ENCODE measurements at regions not wholly inside any gene's neighbourhood (a gene's known extent, or its start where the extent isn't known, plus 50 kb on each side); places are given as distances from the start of the nearest gene placed in this dataset.
"Not testable (repeated sequence)": the region's sequence is repeated elsewhere in the genome, so short reads cannot be mapped to it uniquely, and the experiment has no call there.

DNA sequence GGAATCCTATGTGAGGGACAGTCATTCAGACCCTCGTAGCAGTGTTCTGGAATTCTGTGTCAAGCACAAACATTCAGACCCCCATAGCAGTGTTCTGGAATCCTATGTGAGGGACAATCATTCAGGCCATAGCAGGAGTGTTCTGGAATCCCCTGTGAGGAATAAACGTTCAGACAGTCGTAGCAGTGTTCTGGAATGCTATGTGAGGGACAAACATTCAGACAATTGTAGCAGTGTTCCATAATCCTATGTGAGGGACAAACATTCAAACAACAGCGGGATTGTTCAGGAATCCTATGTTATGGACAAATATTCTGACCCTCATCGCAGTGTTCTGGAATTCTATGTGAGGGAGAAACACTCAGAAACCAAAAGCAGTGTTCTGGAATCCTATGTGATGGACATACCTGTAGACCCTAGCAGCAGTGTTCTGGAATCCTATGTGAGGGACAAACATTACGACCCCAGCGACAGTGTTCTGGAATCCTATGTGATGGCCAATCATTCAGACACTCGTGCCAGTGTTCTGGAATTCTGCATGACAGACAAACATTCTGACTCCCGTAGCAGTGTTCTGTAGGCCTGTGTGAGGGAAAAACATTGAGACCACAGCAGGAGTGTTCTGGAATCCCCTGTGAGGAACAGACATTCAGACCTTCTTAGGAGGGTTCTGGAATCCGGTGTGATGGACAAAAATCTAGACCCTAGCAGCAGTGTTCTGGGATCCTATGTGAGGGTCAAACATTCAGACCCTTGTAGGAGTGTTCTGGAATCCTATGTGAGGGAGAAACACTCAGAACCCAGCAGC lies 388.1 kb upstream of the SPATA31A5 start:
- H3K36me3 Mint-ChIP-seq; H3K79me2 ChIP-seq (ENCODE audit: insufficient read depth, low read length); H4K20me1 ChIP-seq (ENCODE audit: insufficient read depth, low read length); H3K4me2 ChIP-seq (replicated peaks; ENCODE audit: extremely low read depth, low read length, poor library complexity, severe bottlenecking); H2AFZ ChIP-seq (ENCODE audit: insufficient read depth, low read depth, low read length, poor library complexity, severe bottlenecking); H3K4me3 Mint-ChIP-seq; H3K4me1 Mint-ChIP-seq; H3K36me3 ChIP-seq (replicated peaks in 1 of 2; ENCODE audit: control insufficient read depth in 1 of 2, insufficient read depth in 2 of 2, low read length in 2 of 2); H3K9ac ChIP-seq (ENCODE audit: insufficient read depth, low read length, poor library complexity, severe bottlenecking); intact Hi-C loops (cut with micrococcal nuclease); H3K27ac ChIP-seq (ENCODE audit: low read depth in 1 of 2, low read length in 2 of 2); H3K4me3 ChIP-seq (replicated peaks in 1 of 3; ENCODE audit: low read depth in 2 of 3, low read length in 3 of 3); H3K27me3 ChIP-seq (ENCODE audit: control insufficient read depth in 2 of 2, insufficient read depth in 2 of 2, low read length in 2 of 2); H3K27me3 Mint-ChIP-seq (ENCODE audit: low read depth in 3 of 3); H3K4me1 ChIP-seq (ENCODE audit: control insufficient read depth in 1 of 2, insufficient read depth in 2 of 2, low read length in 2 of 2); DNase-seq; H3K27ac Mint-ChIP-seq: not testable (repeated sequence)
- H3K9me3 ChIP-seq (replicated peaks in 1 of 2; ENCODE audit: control insufficient read depth in 1 of 2, insufficient read depth in 1 of 2, low read length in 2 of 2), result peaks cover 35 to 75% of the 10 kb centered on the region in 2 donors
- peaks cover 4 to 58% (median 35%) of the 10 kb centered on the region in 7 donors for H3K9me3 Mint-ChIP-seq
- WGBS (ENCODE audit: insufficient coverage), result 75% methylated on average over 5 of the region's 10 CpGs

DNA sequence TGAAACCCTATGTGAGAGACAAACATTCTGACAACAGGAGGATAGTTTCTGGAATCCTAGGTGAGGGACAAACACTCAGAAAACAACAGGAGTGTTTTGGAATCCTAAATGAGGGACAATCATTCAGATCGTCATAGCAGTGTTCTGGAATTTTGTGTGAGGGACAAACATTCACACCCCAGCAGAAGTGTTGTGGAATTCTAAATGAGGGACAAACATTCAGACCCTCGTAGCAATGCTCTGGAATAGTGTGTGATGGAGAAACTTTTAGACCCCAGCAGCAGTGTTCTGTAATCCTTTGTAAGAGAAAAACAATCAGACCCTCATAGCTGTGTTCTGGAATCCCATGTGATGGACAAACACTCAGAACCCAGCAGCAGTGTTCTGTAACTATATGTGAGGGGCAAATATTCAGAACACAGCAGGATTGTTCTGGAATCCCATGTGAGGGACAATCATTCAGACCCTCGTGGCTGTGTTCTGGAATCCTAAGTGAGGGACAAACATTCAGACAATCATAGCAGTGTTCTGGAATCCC lies 387.4 kb upstream of the SPATA31A5 start:
- not testable (repeated sequence) for H3K36me3 Mint-ChIP-seq, H3K4me1 Mint-ChIP-seq
- H3K9me3 Mint-ChIP-seq, result peaks cover 6 to 55% (median 33%) of the 10 kb centered on the region in 7 donors

DNA sequence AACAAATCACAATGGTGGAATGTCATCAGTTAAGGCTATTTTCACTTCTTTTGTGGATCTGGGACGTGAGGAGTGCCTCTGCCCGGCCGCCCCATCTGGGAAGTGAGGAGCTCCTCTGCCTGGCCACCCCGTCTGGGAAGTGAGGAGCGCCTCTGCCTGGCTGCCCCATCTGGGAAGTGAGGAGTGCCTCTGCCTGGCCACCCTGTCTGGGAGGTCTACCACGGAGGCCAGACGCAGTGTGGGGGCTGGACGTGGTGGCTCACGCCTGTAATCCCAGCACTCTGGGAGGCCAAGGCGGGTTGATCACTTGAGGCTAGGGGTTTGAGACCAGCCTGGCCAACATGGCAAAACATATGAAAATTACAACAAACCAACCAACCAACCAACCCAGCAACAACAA lies 369.7 kb upstream of the SPATA31A5 start:
- H3K79me2 ChIP-seq (ENCODE audit: insufficient read depth, low read length); H3K27ac Mint-ChIP-seq; H3K4me1 Mint-ChIP-seq; H3K36me3 Mint-ChIP-seq; H3K27me3 ChIP-seq (ENCODE audit: control insufficient read depth in 2 of 2, insufficient read depth in 2 of 2, low read length in 2 of 2); DNase-seq; H3K36me3 ChIP-seq (replicated peaks in 1 of 2; ENCODE audit: control insufficient read depth in 1 of 2, insufficient read depth in 2 of 2, low read length in 2 of 2); H3K4me2 ChIP-seq (replicated peaks; ENCODE audit: extremely low read depth, low read length, poor library complexity, severe bottlenecking); H3K4me1 ChIP-seq (ENCODE audit: control insufficient read depth in 1 of 2, insufficient read depth in 2 of 2, low read length in 2 of 2); H3K27me3 Mint-ChIP-seq (ENCODE audit: low read depth in 3 of 3); H3K4me3 ChIP-seq (replicated peaks in 1 of 3; ENCODE audit: low read depth in 2 of 3, low read length in 3 of 3); H3K4me3 Mint-ChIP-seq; H3K27ac ChIP-seq (ENCODE audit: low read depth in 1 of 2, low read length in 2 of 2); H2AFZ ChIP-seq (ENCODE audit: insufficient read depth, low read depth, low read length, poor library complexity, severe bottlenecking); intact Hi-C loops (cut with micrococcal nuclease); H3K9ac ChIP-seq (ENCODE audit: insufficient read depth, low read length, poor library complexity, severe bottlenecking); H4K20me1 ChIP-seq (ENCODE audit: insufficient read depth, low read length): not testable (repeated sequence)
- WGBS (ENCODE audit: insufficient coverage), result 93% methylated on average over 7 of the region's 10 CpGs
- peaks cover 13 to 42% (median 25%) of the 10 kb centered on the region in 7 donors for H3K9me3 Mint-ChIP-seq
- H3K9me3 ChIP-seq (replicated peaks in 1 of 2; ENCODE audit: control insufficient read depth in 1 of 2, insufficient read depth in 1 of 2, low read length in 2 of 2), result peaks cover 26 to 47% of the 10 kb centered on the region in 2 donors

More for the DNA sequence above, 387.4 kb upstream of the SPATA31A5 start:
- H3K27ac Mint-ChIP-seq; intact Hi-C loops (cut with micrococcal nuclease); H3K4me1 ChIP-seq (ENCODE audit: control insufficient read depth in 1 of 2, insufficient read depth in 2 of 2, low read length in 2 of 2); H4K20me1 ChIP-seq (ENCODE audit: insufficient read depth, low read length); H3K4me3 ChIP-seq (replicated peaks in 1 of 3; ENCODE audit: low read depth in 2 of 3, low read length in 3 of 3); H3K36me3 ChIP-seq (replicated peaks in 1 of 2; ENCODE audit: control insufficient read depth in 1 of 2, insufficient read depth in 2 of 2, low read length in 2 of 2); H3K4me2 ChIP-seq (replicated peaks; ENCODE audit: extremely low read depth, low read length, poor library complexity, severe bottlenecking); DNase-seq; H3K4me3 Mint-ChIP-seq; H3K79me2 ChIP-seq (ENCODE audit: insufficient read depth, low read length); H2AFZ ChIP-seq (ENCODE audit: insufficient read depth, low read depth, low read length, poor library complexity, severe bottlenecking); H3K27me3 ChIP-seq (ENCODE audit: control insufficient read depth in 2 of 2, insufficient read depth in 2 of 2, low read length in 2 of 2); H3K27ac ChIP-seq (ENCODE audit: low read depth in 1 of 2, low read length in 2 of 2); H3K9ac ChIP-seq (ENCODE audit: insufficient read depth, low read length, poor library complexity, severe bottlenecking); H3K27me3 Mint-ChIP-seq (ENCODE audit: low read depth in 3 of 3): not testable (repeated sequence)
- H3K9me3 ChIP-seq (replicated peaks in 1 of 2; ENCODE audit: control insufficient read depth in 1 of 2, insufficient read depth in 1 of 2, low read length in 2 of 2), result peaks cover 31 to 68% of the 10 kb centered on the region in 2 donors
- 70% methylated on average over 2 of the region's 3 CpGs for WGBS (ENCODE audit: insufficient coverage)

Data from CD14-positive monocyte (primary cell).